IPS-20b (cell line): ENCODE measurements at regions not wholly inside any gene's neighbourhood (a gene's known extent, or its start where the extent isn't known, plus 50 kb on each side); places are given as distances from the start of the nearest gene placed in this dataset.
"Not testable (repeated sequence)": the region's sequence is repeated elsewhere in the genome, so short reads cannot be mapped to it uniquely, and the experiment has no call there.

Experiments used
- H3K27ac ChIP-seq: one replicate; pipeline ENCODE4 v1.5.1; 2013; ENCODE audit warnings: low read length
- H3K27me3 ChIP-seq: 2 replicates; pipeline ENCODE4 v1.6.1; 2013; ENCODE audit warnings: mild to moderate bottlenecking, low read length, inconsistent platforms; ENCODE audit not compliant: insufficient read depth
- H3K36me3 ChIP-seq: 2 replicates; pipeline ENCODE4 v1.6.1; 2013; ENCODE audit warnings: low read depth, mild to moderate bottlenecking, inconsistent platforms, low read length, moderate library complexity; ENCODE audit not compliant: insufficient read depth
- H3K4me1 ChIP-seq: 2 replicates; pipeline ENCODE4 v1.6.1; 2013; ENCODE audit warnings: mild to moderate bottlenecking, control low read depth, inconsistent platforms, low read length, moderate library complexity; ENCODE audit not compliant: insufficient read depth
- H3K4me3 ChIP-seq: 2 replicates; pipeline ENCODE4 v1.5.1; 2013; ENCODE audit warnings: mild to moderate bottlenecking, low read length, inconsistent platforms
- H3K9ac ChIP-seq: 2 replicates; pipeline ENCODE4 v1.6.1; 2013; ENCODE audit warnings: low read depth, mild to moderate bottlenecking, inconsistent platforms, low read length, moderate library complexity
- H3K9me3 ChIP-seq: 2 replicates; pipeline ENCODE4 v1.6.1; 2013; ENCODE audit warnings: mild to moderate bottlenecking, low read depth, low read length, inconsistent platforms; ENCODE audit not compliant: insufficient read depth

GRCh38 chr9:38518826-38519225 is 94.6 kb upstream of the IGFBPL1 start:
- Histone ChIP-seq H3K9me3 (no peaks in the 10 kb centered on the region), H3K9ac (no peak overlapping the region), H3K27me3 (no peaks in the 10 kb centered on the region), H3K27ac (no peak overlapping the region), H3K36me3 (no peaks in the 10 kb centered on the region), H3K4me3 (no peak overlapping the region), H3K4me1 (no peaks in the 10 kb centered on the region)

GRCh38 chr9:38516273-38516672 is 92.0 kb upstream of the IGFBPL1 start:
- not testable (repeated sequence) for H3K4me3 ChIP-seq, H3K27ac ChIP-seq, H3K4me1 ChIP-seq, H3K27me3 ChIP-seq, H3K36me3 ChIP-seq, H3K9me3 ChIP-seq, H3K9ac ChIP-seq

- not testable (repeated sequence) for H3K4me3 ChIP-seq, H3K9ac ChIP-seq, H3K27me3 ChIP-seq, H3K4me1 ChIP-seq, H3K27ac ChIP-seq, H3K36me3 ChIP-seq, H3K9me3 ChIP-seq
Measured at GRCh38 chr9:38515055-38515454, 90.8 kb upstream of the IGFBPL1 start.

DNA sequence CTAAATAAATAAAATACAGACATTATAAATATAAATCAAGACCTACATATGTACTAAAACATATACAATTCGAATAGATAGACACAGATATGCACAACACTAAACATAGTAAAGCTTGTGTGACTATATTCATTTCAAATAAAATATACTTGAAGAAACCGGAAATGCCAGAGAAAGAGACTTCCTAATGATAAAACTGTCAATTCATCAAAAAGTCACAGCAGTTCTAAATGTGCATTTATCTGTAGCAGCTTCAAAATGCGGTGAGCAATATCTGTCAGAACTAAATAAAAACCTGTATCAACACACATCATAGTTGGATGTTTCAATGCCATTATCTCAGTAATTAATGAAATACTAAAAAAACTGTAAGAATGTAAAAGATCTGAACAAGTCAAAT is 86.1 kb upstream of the IGFBPL1 start:
- H3K4me3 ChIP-seq, H3K36me3 ChIP-seq, H3K4me1 ChIP-seq, H3K9me3 ChIP-seq, H3K27ac ChIP-seq, H3K27me3 ChIP-seq, H3K9ac ChIP-seq: not testable (repeated sequence)

DNA sequence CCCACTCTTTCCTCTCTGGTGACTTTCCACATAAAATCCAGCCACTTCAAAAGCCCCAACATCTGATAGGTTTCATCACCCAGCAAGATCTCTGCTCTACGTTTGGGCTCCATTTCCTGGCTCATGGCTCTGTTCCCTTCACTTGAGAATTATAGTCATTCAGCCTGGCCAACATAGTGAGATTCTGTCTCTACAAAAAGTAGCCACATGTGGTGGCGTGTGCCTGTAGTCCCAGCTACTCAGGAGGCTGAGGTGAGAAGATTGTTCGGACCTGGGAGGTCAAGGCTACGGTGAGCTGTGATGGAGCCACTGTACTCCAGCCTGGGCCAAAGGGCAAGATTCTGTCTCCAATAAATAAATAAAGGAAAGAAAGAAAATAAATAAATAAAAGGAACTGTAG is 83.3 kb upstream of the IGFBPL1 start:
- no peaks in the 10 kb centered on the region for H3K27me3 ChIP-seq
- H3K4me1 ChIP-seq, result no peaks in the 10 kb centered on the region
- H3K9me3 ChIP-seq, result no peaks in the 10 kb centered on the region
- H3K4me3 ChIP-seq, result no peak overlapping the region
- H3K36me3 ChIP-seq, result no peaks in the 10 kb centered on the region
- H3K9ac ChIP-seq, result no peak overlapping the region
- H3K27ac ChIP-seq, result no peak overlapping the region

- not testable (repeated sequence) for H3K9me3 ChIP-seq, H3K27ac ChIP-seq, H3K4me1 ChIP-seq
Measured at GRCh38 chr9:38500171-38500570, 75.9 kb upstream of the IGFBPL1 start.

DNA sequence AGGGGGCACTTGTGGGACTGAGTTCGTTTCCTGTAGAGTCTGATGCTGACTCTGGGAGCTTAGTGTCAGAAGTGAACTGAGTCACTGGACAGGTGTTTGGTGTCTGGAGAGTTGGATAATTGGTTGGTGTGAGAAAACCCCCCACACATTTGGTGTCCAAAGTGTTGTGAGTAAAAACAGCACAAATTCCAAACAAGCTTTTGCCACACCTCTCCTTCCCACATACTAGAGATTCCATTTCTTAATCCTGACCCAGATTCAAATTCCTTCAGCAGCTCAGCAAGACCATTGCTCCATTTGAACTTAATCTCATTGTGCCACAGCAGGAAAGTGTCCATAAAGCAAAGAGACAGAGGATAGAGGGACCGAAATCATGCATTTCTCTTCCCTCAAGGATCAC is 74.3 kb upstream of the IGFBPL1 start:
- H3K27me3 ChIP-seq, H3K4me1 ChIP-seq, H3K27ac ChIP-seq, H3K36me3 ChIP-seq, H3K9ac ChIP-seq, H3K4me3 ChIP-seq, H3K9me3 ChIP-seq: not testable (repeated sequence)

More at GRCh38 chr9:38500171-38500570, 75.9 kb upstream of the IGFBPL1 start:
- H3K27me3 ChIP-seq, H3K4me3 ChIP-seq, H3K36me3 ChIP-seq, H3K9ac ChIP-seq: not testable (repeated sequence)

- H3K27ac ChIP-seq, result no peak overlapping the region
- H3K4me3 ChIP-seq, result no peak overlapping the region
- H3K9ac ChIP-seq, result no peak overlapping the region
- H3K4me1 ChIP-seq, result peaks cover 21% of the 10 kb centered on the region
- H3K9me3 ChIP-seq, result no peaks in the 10 kb centered on the region
- no peaks in the 10 kb centered on the region for H3K27me3 ChIP-seq
- H3K36me3 ChIP-seq, result no peaks in the 10 kb centered on the region
Measured at GRCh38 chr9:38489057-38489456, 64.8 kb upstream of the IGFBPL1 start.

DNA sequence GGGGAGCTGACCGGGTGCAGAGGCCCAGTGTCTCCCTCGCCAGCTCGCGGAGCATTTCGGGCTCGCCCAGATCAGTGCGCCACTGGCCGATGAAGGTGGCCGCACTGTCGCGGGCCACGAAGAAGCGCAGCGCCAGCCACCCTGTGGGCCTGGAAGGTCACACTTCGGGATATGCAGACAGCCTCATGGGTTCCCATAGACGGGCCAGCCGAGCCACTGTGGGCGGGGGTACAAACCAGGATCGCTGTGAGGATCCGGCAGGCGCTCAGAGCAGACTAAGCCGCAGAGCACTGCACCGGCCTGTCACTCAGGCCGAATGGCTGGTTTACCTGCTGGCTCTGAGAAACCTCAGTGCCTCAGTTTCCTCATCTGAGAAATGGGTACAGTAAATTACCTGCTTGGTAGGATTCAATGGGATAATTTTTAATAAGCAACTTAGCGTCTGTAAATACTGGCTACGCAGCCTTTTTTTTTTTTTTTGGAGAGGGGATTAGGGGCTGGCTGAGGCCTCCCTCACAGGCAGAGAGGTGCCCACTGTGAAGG is 64.0 kb upstream of the IGFBPL1 start:
- no peak overlapping the region for H3K4me3 ChIP-seq
- no peak overlapping the region for H3K9ac ChIP-seq
- H3K36me3 ChIP-seq, result no peaks in the 10 kb centered on the region
- H3K27me3 ChIP-seq, result no peaks in the 10 kb centered on the region
- peaks cover 28% of the 10 kb centered on the region for H3K4me1 ChIP-seq
- no peaks in the 10 kb centered on the region for H3K9me3 ChIP-seq
- H3K27ac ChIP-seq, result no peak overlapping the region

DNA sequence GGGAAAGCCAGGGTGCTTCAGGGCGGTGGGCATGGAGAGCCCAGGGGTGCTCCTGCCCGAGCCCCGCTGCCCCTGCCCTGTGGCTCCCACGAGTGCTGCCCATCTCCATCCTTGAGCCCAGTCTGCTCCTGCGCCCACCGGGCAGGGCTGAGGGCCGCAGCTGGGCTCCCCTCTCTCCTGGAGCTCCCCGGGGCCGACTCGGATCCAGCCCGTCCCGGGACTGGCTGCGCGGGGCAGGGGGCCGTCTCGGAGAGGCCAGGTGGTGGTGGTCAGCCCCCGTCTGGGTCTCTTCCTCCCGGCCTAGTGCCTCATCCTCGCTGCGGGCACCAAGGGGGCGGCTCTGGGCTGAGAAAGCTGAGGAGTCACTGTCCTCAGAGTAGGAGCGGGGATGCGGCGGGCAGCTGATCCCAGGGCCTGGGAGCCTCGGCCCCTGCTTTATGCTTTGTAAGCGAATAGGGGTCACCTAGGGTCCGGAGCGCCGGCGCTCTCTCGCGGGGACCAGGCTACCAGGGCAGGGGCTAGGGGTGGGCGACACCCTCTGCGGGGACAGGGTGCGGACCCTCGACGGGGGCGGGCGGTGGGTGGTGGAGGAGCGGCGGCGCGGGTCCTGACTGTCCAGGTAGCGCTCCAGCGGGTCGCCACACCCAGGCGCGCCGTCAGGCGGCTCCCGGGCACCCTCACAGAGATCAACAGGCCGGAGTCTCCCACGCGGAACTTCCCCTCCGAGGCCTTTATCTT is 63.3 kb upstream of the IGFBPL1 start:
- not testable (repeated sequence) for H3K9ac ChIP-seq, H3K27ac ChIP-seq, H3K27me3 ChIP-seq, H3K4me3 ChIP-seq, H3K9me3 ChIP-seq, H3K36me3 ChIP-seq
- H3K4me1 ChIP-seq, result peaks cover 35% of the 10 kb centered on the region

DNA sequence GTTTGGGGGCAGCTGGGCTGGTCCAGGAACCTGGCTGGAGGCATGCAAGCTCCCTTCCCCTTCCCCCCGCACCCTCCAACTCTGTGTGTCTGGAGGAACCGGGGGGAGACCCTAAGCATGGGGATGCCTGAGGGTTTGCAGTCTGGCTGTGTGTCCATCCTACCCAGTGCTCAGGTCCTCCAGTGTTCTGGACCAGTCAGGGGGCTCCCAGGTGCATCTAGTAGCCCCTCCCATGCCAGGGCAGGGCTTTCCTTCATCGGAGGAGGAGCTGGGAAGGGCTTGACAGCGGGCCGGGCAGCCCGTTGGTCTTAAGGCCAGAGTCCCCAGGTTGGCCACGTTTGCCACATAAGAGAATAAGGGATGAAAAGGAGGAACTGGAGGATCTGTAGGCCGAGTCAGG is 62.6 kb upstream of the IGFBPL1 start:
- H3K36me3 ChIP-seq, result no peaks in the 10 kb centered on the region
- no peak overlapping the region for H3K4me3 ChIP-seq
- no peaks in the 10 kb centered on the region for H3K27me3 ChIP-seq
- H3K27ac ChIP-seq, result peak overlapping the region; percentile 75
- H3K9ac ChIP-seq, result peak overlapping the region; percentile 58; the same call in 1 of the 2 replicates
- peaks cover 35% of the 10 kb centered on the region for H3K4me1 ChIP-seq
- no peaks in the 10 kb centered on the region for H3K9me3 ChIP-seq

DNA sequence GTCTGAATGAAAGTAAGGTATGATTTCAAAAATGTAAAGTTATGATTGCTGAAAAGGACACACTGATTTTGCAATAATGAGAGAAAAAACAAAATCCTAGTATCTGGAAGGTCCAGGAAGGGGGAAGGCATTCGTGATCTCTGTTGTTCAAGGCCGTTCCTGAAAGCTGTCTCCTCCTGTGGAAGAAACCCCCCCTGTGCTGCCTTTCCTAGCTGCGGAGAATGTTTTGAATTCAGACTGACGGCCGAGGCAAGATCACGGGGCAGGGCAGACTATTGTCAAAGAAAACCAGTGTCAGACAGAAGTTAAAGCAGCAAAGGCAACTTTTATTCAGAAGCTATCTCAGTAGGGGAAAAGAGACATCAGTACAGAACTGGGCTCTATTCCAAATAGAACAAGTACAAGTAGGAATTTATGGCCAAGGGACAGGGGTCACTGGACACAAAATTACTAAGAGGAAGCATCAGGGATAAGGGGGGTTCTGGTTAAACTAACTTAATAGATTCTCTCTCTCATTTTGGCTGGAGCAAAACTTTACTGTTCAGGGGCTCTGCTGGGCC is 61.9 kb upstream of the IGFBPL1 start:
- Histone ChIP-seq H3K4me1 (peaks cover 35% of the 10 kb centered on the region), H3K36me3 (no peaks in the 10 kb centered on the region), H3K9me3 (no peaks in the 10 kb centered on the region), H3K4me3 (peak overlapping the region; percentile 32; the same call in 1 of the 2 replicates), H3K27ac (peak overlapping the region; percentile 75), H3K27me3 (no peaks in the 10 kb centered on the region), H3K9ac (peak overlapping the region; percentile 58; the same call in 1 of the 2 replicates)
